GM12878 (cell line): ENCODE measurements at regions not wholly inside any gene's neighbourhood (a gene's known extent, or its start where the extent isn't known, plus 50 kb on each side); places are given as distances from the start of the nearest gene placed in this dataset.

Experiments used
- ATAC-seq: fragments of 200-7000 bp; cut with Tn5 transposase; 3 replicates; pipeline ENCODE4 v1.9.1; 2020; ENCODE audit warnings: mild to moderate bottlenecking, moderate library complexity
- BruUV-seq: library from RNA; stranded (reverse); fragments of 400-500 nt; replicated peaks from 2 replicates; lab custom pipeline; 2021; lab: Mats Ljungman, UMichigan
- CTCF ChIA-PET: fragments of 300-600 bp; sonication (Branson Sonifier 250); formaldehyde crosslinking; extraction: SDS; loops from one replicate; lab custom pipeline; 2021; ENCODE audit warnings: inconsistent platforms; lab: Yijun Ruan, JAX
- POLR2A ChIA-PET: fragments of 350-600 bp; formaldehyde crosslinking; extraction: SDS; loops from one replicate; lab custom pipeline; 2021; ENCODE audit warnings: inconsistent platforms; lab: Charles Lee
- RAD21 ChIA-PET: fragments of 300-600 bp; sonication (Branson Sonifier 250); formaldehyde crosslinking; loops from one replicate; lab custom pipeline; 2023; ENCODE audit warnings: antibody characterized with exemption; ENCODE audit not compliant: unreplicated experiment; lab: Charles Lee
- SMC1A ChIA-PET: fragments of 300-600 bp; sonication (Branson Sonifier 250); formaldehyde crosslinking; loops from one replicate; lab custom pipeline; 2023; ENCODE audit not compliant: unreplicated experiment, uncharacterized antibody; lab: Charles Lee
- DNase-seq: peaks from one replicate; pipeline ENCODE4 v3.0.0-alpha.2; 2011; ENCODE audit warnings: low read depth, low spot score
- FAIRE-seq: peaks from 3 replicates; lab custom pipeline; 2011; peaks lifted over from hg19 to GRCh38; lab: Jason Lieb, UNC
- H2AFZ ChIP-seq: 2 replicates; pipeline ENCODE4 v1.6.0; 2011; ENCODE audit warnings: low read depth, low read length, control low read depth; ENCODE audit not compliant: control insufficient read depth
- H3K27ac ChIP-seq: 2 replicates; pipeline ENCODE4 v1.5.1; 2011; ENCODE audit warnings: control low read depth; ENCODE audit not compliant: control insufficient read depth, insufficient read depth
- H3K27me3 ChIP-seq, 2 experiments: replicated peaks in 1 of 2; 2 replicates each; pipeline versions ENCODE4 v1.6.0 to v1.6.1; 2011; ENCODE audit warnings: low read length in 1 of 2; ENCODE audit not compliant: control insufficient read depth in 2 of 2, insufficient read depth in 2 of 2
- H3K36me3 ChIP-seq, 2 experiments: 2 replicates each; pipeline ENCODE4 v1.5.1; 2011; ENCODE audit warnings: low read length in 1 of 2; ENCODE audit not compliant: control insufficient read depth in 2 of 2, insufficient read depth in 2 of 2
- H3K4me1 ChIP-seq: 2 replicates; pipeline ENCODE4 v1.6.1; 2011; ENCODE audit warnings: mild to moderate bottlenecking, low read length, moderate library complexity, mixed read lengths; ENCODE audit not compliant: control insufficient read depth, insufficient read depth
- H3K4me2 ChIP-seq: 2 replicates; pipeline ENCODE4 v1.6.0; 2011; ENCODE audit warnings: control low read depth; ENCODE audit not compliant: control insufficient read depth, insufficient read depth
- H3K4me3 ChIP-seq: fragments of 200-600 bp; sonication (generic); 2 replicates; pipeline ENCODE4 v1.5.1; 2016
- H3K79me2 ChIP-seq: 2 replicates; pipeline ENCODE4 v1.6.0; 2011; ENCODE audit warnings: low read length; ENCODE audit not compliant: control insufficient read depth, insufficient read depth
- H3K9ac ChIP-seq: 2 replicates; pipeline ENCODE4 v1.8.0; 2011; ENCODE audit warnings: low read length, control low read depth, mixed read lengths; ENCODE audit not compliant: control insufficient read depth, insufficient read depth
- H3K9me3 ChIP-seq: replicated peaks from 3 replicates; pipeline ENCODE4 v1.5.1; 2011; ENCODE audit warnings: mild to moderate bottlenecking, low read length; ENCODE audit not compliant: control insufficient read depth, insufficient read depth
- H4K20me1 ChIP-seq: 2 replicates; pipeline ENCODE4 v1.6.0; 2011; ENCODE audit not compliant: control insufficient read depth, insufficient read depth
- BCL11A ChIP-seq: IDR thresholded peaks from 2 replicates; pipeline ENCODE4 v1.6.1; 2011; ENCODE audit warnings: low read depth, low read length
- MTA2 ChIP-seq: fragments of 450-650 bp; IDR thresholded peaks from 2 replicates; pipeline ENCODE4 v1.6.1; 2016; ENCODE audit warnings: low read depth, mild to moderate bottlenecking, moderate library complexity
- PAX5 ChIP-seq: IDR thresholded peaks from 2 replicates; pipeline ENCODE4 v1.6.1; 2011; ENCODE audit warnings: low read depth, low read length, borderline replicate concordance
- WRNIP1 ChIP-seq: IDR thresholded peaks from 2 replicates; pipeline ENCODE4 v1.6.1; 2011; ENCODE audit warnings: low read depth, low read length, improper control_type of control experiment, borderline replicate concordance
- ZNF384 ChIP-seq: IDR thresholded peaks from 2 replicates; pipeline ENCODE4 v1.6.1; 2012; ENCODE audit warnings: low read depth, mild to moderate bottlenecking, low read length, improper control_type of control experiment, borderline replicate concordance
- ZNF622 ChIP-seq: fragments of 450-650 bp; IDR thresholded peaks from 2 replicates; pipeline ENCODE4 v1.6.1; 2017; ENCODE audit warnings: mild to moderate bottlenecking, inconsistent platforms
- WGBS: methylation state at CpG from one replicate; pipeline ENCODE4 v1.1.6; 2016; ENCODE audit warnings: low lambda C conversion rate; ENCODE audit not compliant: insufficient replicate concordance, insufficient coverage; ENCODE audit errors: missing lambda C conversion rate; 5-methylcytosine and 5-hydroxymethylcytosine counted together
- in situ Hi-C: fragments of 300-500 bp; cut with MboI; formaldehyde crosslinking; loops from 9 replicates; pipeline ENCODE4 v1.14.3; 2018; ENCODE audit warnings: mixed read lengths
- intact Hi-C: fragments of 100-400 bp; cut with micrococcal nuclease; formaldehyde crosslinking; loops from one replicate; pipeline ENCODE4 v1.14.2; 2022; ENCODE audit not compliant: unreplicated experiment
- TF ChIP-seq, protein P1 (sequence below): IDR thresholded peaks from 2 replicates; pipeline ENCODE4 v1.6.1; 2011; ENCODE audit warnings: mild to moderate bottlenecking, low read depth, low read length, moderate library complexity; ENCODE audit not compliant: insufficient replicate concordance
- TF ChIP-seq, protein P2 (sequence below): IDR thresholded peaks from 2 replicates; pipeline ENCODE4 v1.6.1; 2012; ENCODE audit warnings: low read depth, low read length, improper control_type of control experiment

DNA sequence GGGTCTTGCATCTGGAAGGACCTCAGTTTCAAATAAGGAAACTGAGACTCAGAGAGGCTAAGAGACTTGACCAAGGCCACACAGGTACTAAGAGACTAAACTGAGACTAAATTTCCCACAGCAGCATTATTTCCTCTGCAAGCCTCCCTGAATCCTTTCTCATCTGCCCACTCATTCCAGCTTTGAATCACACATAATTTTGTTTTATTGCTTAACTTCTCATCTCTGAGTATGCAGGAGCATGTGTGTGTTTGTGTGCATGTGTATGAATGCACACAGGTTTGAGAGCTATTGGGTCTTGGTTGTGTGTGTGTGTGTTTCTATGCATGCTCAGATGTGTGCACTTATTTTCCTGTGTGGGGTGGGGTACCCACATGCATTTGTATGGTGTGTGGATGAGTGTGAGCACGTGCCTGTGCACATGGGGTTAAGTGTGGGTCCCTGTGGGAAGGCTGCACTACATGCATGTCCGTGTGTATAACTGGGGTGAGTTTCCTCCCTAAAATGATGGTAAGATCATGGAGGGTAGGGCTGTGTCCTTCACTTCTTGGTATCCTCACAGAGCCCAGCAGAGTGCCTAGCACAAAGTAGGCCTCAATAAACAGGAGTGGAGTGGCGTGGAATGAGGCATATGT lies 74.4 kb upstream of the ZC3H12A start:
- ChIA-PET CTCF (interaction anchor here (1.0 kb wide), 1 partner anchor 9 kb away, joined by 3 read pairs; no protein-coding TSS in a partner anchor), RAD21 (no interaction called here)
- 8% methylated on average over 3 of the region's 3 CpGs for WGBS

More for the DNA sequence above, 74.4 kb upstream of the ZC3H12A start:
- Histone ChIP-seq H3K4me1 (no peaks in the 10 kb centered on the region), H3K27me3 (peaks cover 0 to 1% of the 10 kb centered on the region in 2 experiments; a peak in 2 of 4 replicates), H3K4me3 (no peak overlapping the region), H4K20me1 (no peaks in the 10 kb centered on the region), H3K4me2 (no peak overlapping the region), H3K9me3 (no peaks in the 10 kb centered on the region), H2AFZ (no peak overlapping the region), H3K27ac (no peak overlapping the region), H3K9ac (no peak overlapping the region), H3K79me2 (no peaks in the 10 kb centered on the region), H3K36me3 (no peaks in the 10 kb centered on the region)
- TF ChIP-seq BCL11A (no peak), MTA2 (no peak), WRNIP1 (no peak), ZNF622 (no peak), ZNF384 (no peak), PAX5 (no peak)
- TF ChIP-seq, protein P1, sequence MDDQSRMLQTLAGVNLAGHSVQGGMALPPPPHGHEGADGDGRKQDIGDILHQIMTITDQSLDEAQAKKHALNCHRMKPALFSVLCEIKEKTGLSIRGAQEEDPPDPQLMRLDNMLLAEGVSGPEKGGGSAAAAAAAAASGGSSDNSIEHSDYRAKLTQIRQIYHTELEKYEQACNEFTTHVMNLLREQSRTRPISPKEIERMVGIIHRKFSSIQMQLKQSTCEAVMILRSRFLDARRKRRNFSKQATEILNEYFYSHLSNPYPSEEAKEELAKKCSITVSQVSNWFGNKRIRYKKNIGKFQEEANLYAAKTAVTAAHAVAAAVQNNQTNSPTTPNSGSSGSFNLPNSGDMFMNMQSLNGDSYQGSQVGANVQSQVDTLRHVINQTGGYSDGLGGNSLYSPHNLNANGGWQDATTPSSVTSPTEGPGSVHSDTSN, result no peak
- TF ChIP-seq, protein P2, sequence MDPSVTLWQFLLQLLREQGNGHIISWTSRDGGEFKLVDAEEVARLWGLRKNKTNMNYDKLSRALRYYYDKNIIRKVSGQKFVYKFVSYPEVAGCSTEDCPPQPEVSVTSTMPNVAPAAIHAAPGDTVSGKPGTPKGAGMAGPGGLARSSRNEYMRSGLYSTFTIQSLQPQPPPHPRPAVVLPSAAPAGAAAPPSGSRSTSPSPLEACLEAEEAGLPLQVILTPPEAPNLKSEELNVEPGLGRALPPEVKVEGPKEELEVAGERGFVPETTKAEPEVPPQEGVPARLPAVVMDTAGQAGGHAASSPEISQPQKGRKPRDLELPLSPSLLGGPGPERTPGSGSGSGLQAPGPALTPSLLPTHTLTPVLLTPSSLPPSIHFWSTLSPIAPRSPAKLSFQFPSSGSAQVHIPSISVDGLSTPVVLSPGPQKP, result no peak
- intact Hi-C loops, result no loop called here
- ChIA-PET SMC1A (no interaction called here), POLR2A (no interaction called here)
- ATAC-seq (no peak), FAIRE-seq (no peak), DNase-seq (no peak)
- no TSS peak for BruUV-seq
- in situ Hi-C loops, result no loop called here
